ENCODE measurements at regions not wholly inside any gene's neighbourhood (a gene's known extent, or its start where the extent isn't known, plus 50 kb on each side); places are given as distances from the start of the nearest gene placed in this dataset.

- no peak for DNase-seq (ENCODE audit: low read depth)
Measured at GRCh38 chr6:20313960-20314530, 87.6 kb upstream of the E2F3 start.

- DNase-seq (ENCODE audit: low read depth) = no peak
Measured at GRCh38 chr6:20314866-20315845, 86.5 kb upstream of the E2F3 start.

GRCh38 chr6:20317430-20317829 is 84.2 kb upstream of the E2F3 start:
- no peak for DNase-seq (ENCODE audit: low read depth)

GRCh38 chr6:20318851-20319387 is 82.8 kb upstream of the E2F3 start:
- no peak for DNase-seq (ENCODE audit: low read depth)

- peak; percentile 25 for DNase-seq (ENCODE audit: low read depth)
Measured at GRCh38 chr6:20319520-20320357, 81.9 kb upstream of the E2F3 start.

GRCh38 chr6:20325641-20326421 is 75.8 kb upstream of the E2F3 start:
- DNase-seq (ENCODE audit: low read depth) = no peak

- DNase-seq (ENCODE audit: low read depth) = no peak
Measured at GRCh38 chr6:20326422-20326728, 75.3 kb upstream of the E2F3 start.

GRCh38 chr6:20327141-20327540 is 74.5 kb upstream of the E2F3 start:
- DNase-seq (ENCODE audit: low read depth) = no peak

GRCh38 chr6:20328266-20328923 is 73.3 kb upstream of the E2F3 start:
- DNase-seq (ENCODE audit: low read depth) = no peak

- DNase-seq (ENCODE audit: low read depth) = no peak
Measured at GRCh38 chr6:20328924-20329300, 72.8 kb upstream of the E2F3 start.

- no peak for DNase-seq (ENCODE audit: low read depth)
Measured at GRCh38 chr6:20331042-20331441, 70.6 kb upstream of the E2F3 start.

GRCh38 chr6:20331625-20332024 is 70.1 kb upstream of the E2F3 start:
- no peak for DNase-seq (ENCODE audit: low read depth)

- no peak for DNase-seq (ENCODE audit: low read depth)
Measured at GRCh38 chr6:20332441-20333006, 69.2 kb upstream of the E2F3 start.

- DNase-seq (ENCODE audit: low read depth) = no peak
Measured at GRCh38 chr6:20333721-20334269, 67.9 kb upstream of the E2F3 start.

GRCh38 chr6:20334334-20334733 is 67.3 kb upstream of the E2F3 start:
- DNase-seq (ENCODE audit: low read depth) = no peak

- DNase-seq (ENCODE audit: low read depth) = no peak
Measured at GRCh38 chr6:20334962-20335361, 66.7 kb upstream of the E2F3 start.

- no peak for DNase-seq (ENCODE audit: low read depth)
Measured at GRCh38 chr6:20335872-20336271, 65.8 kb upstream of the E2F3 start.

GRCh38 chr6:20338156-20338555 is 63.5 kb upstream of the E2F3 start:
- DNase-seq (ENCODE audit: low read depth) = no peak

- DNase-seq (ENCODE audit: low read depth) = no peak
Measured at GRCh38 chr6:20340068-20340848, 61.4 kb upstream of the E2F3 start.

GRCh38 chr6:20341096-20341495 is 60.6 kb upstream of the E2F3 start:
- no peak for DNase-seq (ENCODE audit: low read depth)
